NCI-H2227 (cell line): ENCODE measurements at regions not wholly inside any gene's neighbourhood (a gene's known extent, or its start where the extent isn't known, plus 50 kb on each side); places are given as distances from the start of the nearest gene placed in this dataset.
"Not testable (repeated sequence)": the region's sequence is repeated elsewhere in the genome, so short reads cannot be mapped to it uniquely, and the experiment has no call there.

Experiments
- DNase-seq: peaks from one replicate; lab custom pipeline; 2025; ENCODE audit not compliant: unreplicated experiment; lab: John Stamatoyannopoulos, UW

- not testable (repeated sequence) for DNase-seq
Observed at GRCh38 chr2:90029080-90029428, 1337.6 kb downstream of the RPIA start.

GRCh38 chr2:90032269-90032668 is 1340.8 kb downstream of the RPIA start:
- not testable (repeated sequence) for DNase-seq

GRCh38 chr2:90036335-90036734 is 1344.9 kb downstream of the RPIA start:
- not testable (repeated sequence) for DNase-seq

- not testable (repeated sequence) for DNase-seq
Observed at GRCh38 chr2:90039093-90039492, 1347.6 kb downstream of the RPIA start.

GRCh38 chr2:90047776-90048175 is 1356.3 kb downstream of the RPIA start:
- not testable (repeated sequence) for DNase-seq

- DNase-seq: not testable (repeated sequence)
Observed at GRCh38 chr2:90052113-90052631, 1360.7 kb downstream of the RPIA start.

- peak; percentile 37 for DNase-seq
Observed at GRCh38 chr2:90069290-90069894, 1377.9 kb downstream of the RPIA start.

- no peak for DNase-seq
Observed at GRCh38 chr2:90076311-90076710, 1384.8 kb downstream of the RPIA start.

GRCh38 chr2:90077948-90078347 is 1386.5 kb downstream of the RPIA start:
- DNase-seq: no peak

- DNase-seq: no peak
Observed at GRCh38 chr2:90079374-90079773, 1387.9 kb downstream of the RPIA start.

- DNase-seq: not testable (repeated sequence)
Observed at GRCh38 chr2:90087792-90088191, 1396.3 kb downstream of the RPIA start.

- not testable (repeated sequence) for DNase-seq
Observed at GRCh38 chr2:90093571-90094270, 1402.2 kb downstream of the RPIA start.

GRCh38 chr2:90097617-90098016 is 1406.1 kb downstream of the RPIA start:
- not testable (repeated sequence) for DNase-seq

- not testable (repeated sequence) for DNase-seq
Observed at GRCh38 chr2:90105142-90105541, 1413.7 kb downstream of the RPIA start.

- not testable (repeated sequence) for DNase-seq
Observed at GRCh38 chr2:90123409-90123808, 1431.9 kb downstream of the RPIA start.

GRCh38 chr2:90139046-90139445 is 1447.6 kb downstream of the RPIA start:
- not testable (repeated sequence) for DNase-seq

GRCh38 chr2:90141558-90141957 is 1450.1 kb downstream of the RPIA start:
- not testable (repeated sequence) for DNase-seq

- DNase-seq: not testable (repeated sequence)
Observed at GRCh38 chr2:90151805-90152204, 1460.3 kb downstream of the RPIA start.

GRCh38 chr2:90170978-90171377 is 1479.5 kb downstream of the RPIA start:
- not testable (repeated sequence) for DNase-seq

- DNase-seq: not testable (repeated sequence)
Observed at GRCh38 chr2:90173081-90173480, 1481.6 kb downstream of the RPIA start.

GRCh38 chr2:90179591-90179990 is 1488.1 kb downstream of the RPIA start:
- DNase-seq: not testable (repeated sequence)

GRCh38 chr2:90207454-90208058 is 1516.1 kb downstream of the RPIA start:
- DNase-seq: no peak
